ENCODE measurements at regions not wholly inside any gene's neighbourhood (a gene's known extent, or its start where the extent isn't known, plus 50 kb on each side); places are given as distances from the start of the nearest gene placed in this dataset.

DNA sequence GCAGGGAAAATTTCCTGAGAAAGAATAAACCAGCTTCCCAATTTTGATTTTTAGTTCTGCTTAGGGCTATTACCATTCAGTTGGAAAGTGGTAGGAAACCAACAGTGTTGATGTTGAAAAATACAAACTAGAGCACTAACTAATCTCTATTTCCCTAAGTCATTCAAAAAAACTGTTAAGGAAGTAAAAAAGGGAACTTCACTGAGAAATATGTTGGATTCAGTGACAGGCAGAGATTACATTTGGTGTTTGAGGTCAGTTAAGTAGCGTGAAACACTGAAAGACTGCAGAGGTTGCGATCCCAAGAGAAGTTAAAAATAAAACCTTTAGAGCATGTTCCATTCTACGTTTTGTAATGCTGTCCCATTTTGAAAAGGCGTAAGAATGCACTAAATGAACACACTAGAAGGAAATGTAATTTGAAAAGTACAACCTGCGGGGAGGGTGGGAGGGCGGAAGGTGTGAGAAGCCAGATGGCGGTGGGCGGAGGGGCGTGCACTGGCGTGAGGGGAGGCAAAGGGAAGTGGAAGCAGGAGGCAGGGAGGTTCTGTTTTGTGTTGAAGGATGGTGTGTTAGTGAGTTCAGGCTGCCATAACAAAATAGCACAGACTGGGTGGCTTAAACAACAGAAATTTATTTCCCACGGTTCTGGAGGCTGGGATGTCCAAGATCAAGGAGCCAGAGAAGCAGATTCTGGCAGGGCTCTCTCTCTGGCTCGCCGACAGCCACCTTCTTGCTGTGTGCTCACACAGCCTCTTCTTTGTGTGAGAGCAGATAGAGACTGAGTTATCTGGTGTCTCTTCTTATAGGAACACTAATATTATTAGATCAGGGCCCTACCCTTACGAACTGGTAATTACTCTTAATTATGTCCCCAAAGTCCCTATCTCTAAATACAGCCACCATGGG is 94.3 kb upstream of the KCTD1 start:
- ATAC-seq (no peak), DNase-seq (no peak)
- Mint-ChIP-seq H3K4me1 (peaks cover 0 to 1% (median 0%) of the 10 kb centered on the region in 7 donors), H3K36me3 (no peaks in the 10 kb centered on the region), H3K4me3 (no peak overlapping the region), H3K9me3 (peaks cover 0 to 3% (median 0%) of the 10 kb centered on the region in 11 donors), H3K27ac (no peak overlapping the region), H3K27me3 (peaks cover 5 to 35% (median 14%) of the 10 kb centered on the region in 5 donors)
- H3K4me3 ChIP-seq (ENCODE audit: low read length): no peak overlapping the region
- POLR2A ChIA-PET: no interaction called here
- CTCF ChIA-PET: no interaction called here
- H3K27ac ChIP-seq (ENCODE audit: low read depth, low read length): no peak overlapping the region
- H3K9me3 ChIP-seq (ENCODE audit: control insufficient read depth in 2 of 3, low read length in 3 of 3): no peaks in the 10 kb centered on the region
- H3K27me3 ChIP-seq (ENCODE audit: control insufficient read depth in 2 of 2, insufficient read depth in 2 of 2, low read length in 2 of 2): no peaks in the 10 kb centered on the region
- intact Hi-C loops (cut with micrococcal nuclease): no loop called here
- H3K36me3 ChIP-seq (ENCODE audit: control insufficient read depth in 2 of 3, insufficient read depth in 3 of 3, low read length in 3 of 3): no peaks in the 10 kb centered on the region
- H3K4me1 ChIP-seq (ENCODE audit: control insufficient read depth in 2 of 2, insufficient read depth in 2 of 2, low read length in 2 of 2): no peaks in the 10 kb centered on the region

DNA sequence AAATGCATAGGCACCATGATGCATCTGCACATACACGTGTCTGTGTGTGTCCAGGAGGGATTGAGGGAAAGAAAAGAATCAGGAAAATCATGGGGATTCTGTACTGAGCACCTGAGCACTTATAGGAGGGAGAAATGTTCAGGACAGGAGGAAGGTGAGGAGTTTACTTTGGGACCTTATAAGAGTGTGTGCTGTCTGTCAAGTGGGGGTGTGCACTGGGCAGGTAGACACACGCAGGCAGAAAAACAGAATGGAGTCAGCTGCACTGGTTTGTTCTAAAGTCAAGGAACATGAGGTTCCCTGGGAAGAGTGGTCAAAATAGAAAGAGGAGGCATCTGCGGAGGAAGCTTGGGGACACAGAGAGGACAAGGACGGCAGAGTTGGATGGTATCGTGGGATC is 92.2 kb upstream of the KCTD1 start:
- no peaks in the 10 kb centered on the region for H3K9me3 ChIP-seq (ENCODE audit: control insufficient read depth in 2 of 3, low read length in 3 of 3)
- ChIA-PET CTCF (no interaction called here), POLR2A (no interaction called here)
- no peak overlapping the region for H3K4me3 ChIP-seq (ENCODE audit: low read length)
- Mint-ChIP-seq H3K4me1 (peaks cover 0 to 3% (median 0%) of the 10 kb centered on the region in 7 donors), H3K27me3 (peaks cover 5 to 30% (median 14%) of the 10 kb centered on the region in 5 donors), H3K27ac (no peak overlapping the region), H3K4me3 (no peak overlapping the region), H3K9me3 (peaks cover 0 to 3% (median 0%) of the 10 kb centered on the region in 11 donors), H3K36me3 (no peaks in the 10 kb centered on the region)
- ATAC-seq: no peak
- no peak for DNase-seq
- no peaks in the 10 kb centered on the region for H3K36me3 ChIP-seq (ENCODE audit: control insufficient read depth in 2 of 3, insufficient read depth in 3 of 3, low read length in 3 of 3)
- H3K27ac ChIP-seq (ENCODE audit: low read depth, low read length): no peak overlapping the region
- H3K4me1 ChIP-seq (ENCODE audit: control insufficient read depth in 2 of 2, insufficient read depth in 2 of 2, low read length in 2 of 2): no peaks in the 10 kb centered on the region
- intact Hi-C loops (cut with micrococcal nuclease): no loop called here
- H3K27me3 ChIP-seq (ENCODE audit: control insufficient read depth in 2 of 2, insufficient read depth in 2 of 2, low read length in 2 of 2): no peaks in the 10 kb centered on the region

DNA sequence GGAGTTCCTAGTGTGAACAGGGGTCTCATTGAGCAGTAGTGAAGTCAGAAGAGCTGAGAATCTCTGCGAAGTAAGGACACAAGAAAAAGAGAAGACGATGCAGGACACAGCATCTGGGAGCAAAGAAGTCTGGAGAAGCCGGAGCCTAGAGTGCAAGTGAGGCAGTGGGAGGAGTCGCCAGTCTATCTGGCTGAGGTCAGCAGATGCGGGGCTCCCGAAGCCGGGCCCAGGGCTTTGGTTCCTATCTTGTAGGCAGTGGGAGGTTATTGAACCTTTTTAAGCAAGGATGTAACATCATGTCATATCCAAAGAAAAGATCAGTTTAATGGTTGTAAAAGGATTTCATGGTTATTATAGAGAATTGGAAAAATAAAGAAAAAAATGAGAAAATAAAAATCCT is 90.8 kb upstream of the KCTD1 start:
- Histone ChIP-seq H3K36me3 (ENCODE audit: control insufficient read depth in 2 of 3, insufficient read depth in 3 of 3, low read length in 3 of 3) (no peaks in the 10 kb centered on the region), H3K27me3 (ENCODE audit: control insufficient read depth in 2 of 2, insufficient read depth in 2 of 2, low read length in 2 of 2) (no peaks in the 10 kb centered on the region), H3K4me3 (ENCODE audit: low read length) (no peak overlapping the region), H3K9me3 (ENCODE audit: control insufficient read depth in 2 of 3, low read length in 3 of 3) (no peaks in the 10 kb centered on the region), H3K4me1 (ENCODE audit: control insufficient read depth in 2 of 2, insufficient read depth in 2 of 2, low read length in 2 of 2) (no peaks in the 10 kb centered on the region), H3K27ac (ENCODE audit: low read depth, low read length) (no peak overlapping the region)
- CTCF ChIA-PET: no interaction called here
- Mint-ChIP-seq H3K4me3 (no peak overlapping the region), H3K4me1 (peaks cover 0 to 3% (median 0%) of the 10 kb centered on the region in 7 donors), H3K27ac (no peak overlapping the region), H3K9me3 (peaks cover 0 to 3% (median 0%) of the 10 kb centered on the region in 11 donors), H3K27me3 (peaks cover 5 to 22% (median 14%) of the 10 kb centered on the region in 5 donors), H3K36me3 (no peaks in the 10 kb centered on the region)
- DNase-seq (no peak), ATAC-seq (no peak)
- POLR2A ChIA-PET: no interaction called here
- intact Hi-C loops (cut with micrococcal nuclease): no loop called here

DNA sequence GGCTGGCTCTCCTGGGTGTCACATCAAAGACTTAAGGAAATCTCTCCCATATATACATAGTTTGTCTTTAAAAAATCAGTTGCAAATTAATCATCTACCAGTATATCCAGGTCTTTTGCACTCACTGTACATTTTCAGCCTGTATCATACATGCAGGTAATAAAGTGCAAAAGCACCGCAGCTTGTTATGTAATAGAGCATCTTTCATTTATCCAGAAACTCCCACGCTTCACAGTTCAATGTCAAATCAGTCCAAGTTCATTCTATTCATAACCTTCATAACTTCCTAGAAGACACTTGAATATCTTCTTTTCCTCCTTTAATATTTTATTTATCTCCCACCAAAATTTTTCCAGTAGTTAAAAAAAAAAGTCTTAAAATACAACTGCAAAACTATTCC is 89.6 kb upstream of the KCTD1 start:
- Histone ChIP-seq H3K27me3 (ENCODE audit: control insufficient read depth in 2 of 2, insufficient read depth in 2 of 2, low read length in 2 of 2) (no peaks in the 10 kb centered on the region), H3K9me3 (ENCODE audit: control insufficient read depth in 2 of 3, low read length in 3 of 3) (no peaks in the 10 kb centered on the region)
- intact Hi-C loops (cut with micrococcal nuclease): no loop called here

DNA sequence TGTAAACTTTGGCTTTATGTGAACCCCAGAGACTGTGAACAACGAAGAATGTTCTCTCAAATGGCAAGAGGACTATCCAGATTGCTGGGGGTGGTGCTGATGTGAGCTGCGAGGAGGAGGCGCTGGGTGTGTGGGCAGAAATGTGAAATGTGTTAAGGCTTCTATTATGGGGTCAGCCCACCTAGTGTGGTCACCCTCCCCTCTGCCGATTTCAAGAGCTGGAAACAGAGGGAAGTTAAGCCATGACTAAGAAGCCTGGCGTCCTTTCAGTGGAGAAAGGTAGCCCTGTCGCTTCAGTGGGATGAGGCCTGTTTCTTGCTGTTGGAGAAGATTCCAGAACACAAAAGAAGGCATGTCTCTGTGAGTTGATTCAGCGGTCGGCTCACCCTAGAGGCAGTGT is 89.0 kb upstream of the KCTD1 start:
- H3K4me1 ChIP-seq (ENCODE audit: control insufficient read depth in 2 of 2, insufficient read depth in 2 of 2, low read length in 2 of 2): no peaks in the 10 kb centered on the region
- H3K36me3 Mint-ChIP-seq: no peaks in the 10 kb centered on the region
- H3K9me3 Mint-ChIP-seq: peaks cover 0 to 1% (median 0%) of the 10 kb centered on the region in 11 donors
- H3K27me3 ChIP-seq (ENCODE audit: control insufficient read depth in 2 of 2, insufficient read depth in 2 of 2, low read length in 2 of 2): no peaks in the 10 kb centered on the region
- peaks cover 0 to 17% (median 7%) of the 10 kb centered on the region in 5 donors for H3K27me3 Mint-ChIP-seq
- DNase-seq (no peak), ATAC-seq (no peak)
- no peak overlapping the region for H3K4me3 Mint-ChIP-seq
- intact Hi-C loops (cut with micrococcal nuclease): no loop called here
- H3K9me3 ChIP-seq (ENCODE audit: control insufficient read depth in 2 of 3, low read length in 3 of 3): no peaks in the 10 kb centered on the region
- no peaks in the 10 kb centered on the region for H3K36me3 ChIP-seq (ENCODE audit: control insufficient read depth in 2 of 3, insufficient read depth in 3 of 3, low read length in 3 of 3)
- no peak overlapping the region for H3K4me3 ChIP-seq (ENCODE audit: low read length)
- no peak overlapping the region for H3K27ac ChIP-seq (ENCODE audit: low read depth, low read length)
- H3K4me1 Mint-ChIP-seq: peaks cover 0 to 2% (median 0%) of the 10 kb centered on the region in 7 donors
- ChIA-PET POLR2A (no interaction called here), CTCF (no interaction called here)
- no peak overlapping the region for H3K27ac Mint-ChIP-seq

More for the DNA sequence above, 89.6 kb upstream of the KCTD1 start:
- ATAC-seq: no peak
- Mint-ChIP-seq H3K4me1 (peaks cover 0 to 3% (median 0%) of the 10 kb centered on the region in 7 donors), H3K27me3 (peaks cover 0 to 18% (median 10%) of the 10 kb centered on the region in 5 donors), H3K4me3 (no peak overlapping the region), H3K9me3 (peaks cover 0 to 1% (median 0%) of the 10 kb centered on the region in 11 donors), H3K36me3 (no peaks in the 10 kb centered on the region), H3K27ac (no peak overlapping the region)
- no peaks in the 10 kb centered on the region for H3K4me1 ChIP-seq (ENCODE audit: control insufficient read depth in 2 of 2, insufficient read depth in 2 of 2, low read length in 2 of 2)
- CTCF ChIA-PET: no interaction called here
- H3K27ac ChIP-seq (ENCODE audit: low read depth, low read length): no peak overlapping the region
- no peak overlapping the region for H3K4me3 ChIP-seq (ENCODE audit: low read length)
- DNase-seq: no peak
- POLR2A ChIA-PET: interaction anchor here (0.7 kb wide), 1 partner anchor 27 kb away, joined by 3 read pairs; no protein-coding TSS in a partner anchor
- no peaks in the 10 kb centered on the region for H3K36me3 ChIP-seq (ENCODE audit: control insufficient read depth in 2 of 3, insufficient read depth in 3 of 3, low read length in 3 of 3)

DNA sequence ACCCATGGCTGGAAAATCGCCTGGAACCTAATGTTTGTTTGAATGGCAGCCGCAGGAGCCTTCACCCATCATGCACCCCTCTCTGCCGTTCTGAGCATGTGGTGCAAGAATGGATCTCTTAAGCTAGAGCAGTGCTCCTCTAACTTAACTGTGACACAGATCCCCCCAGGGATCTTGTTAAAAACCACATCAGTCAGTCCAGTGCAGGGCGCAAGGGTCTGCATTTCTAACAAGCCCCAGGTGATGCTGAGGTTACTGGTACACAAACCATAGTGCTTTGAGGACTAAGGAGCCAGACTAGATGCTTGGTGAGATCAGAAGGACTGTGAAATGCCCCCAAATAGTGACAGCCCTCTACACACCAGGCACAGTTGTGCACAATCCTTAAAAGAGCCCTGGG is 87.1 kb upstream of the KCTD1 start:
- H3K9me3 Mint-ChIP-seq: no peaks in the 10 kb centered on the region
- CTCF ChIA-PET: no interaction called here
- Histone ChIP-seq H3K4me3 (ENCODE audit: low read length) (no peak overlapping the region), H3K4me1 (ENCODE audit: control insufficient read depth in 2 of 2, insufficient read depth in 2 of 2, low read length in 2 of 2) (no peaks in the 10 kb centered on the region), H3K27me3 (ENCODE audit: control insufficient read depth in 2 of 2, insufficient read depth in 2 of 2, low read length in 2 of 2) (no peaks in the 10 kb centered on the region), H3K9me3 (ENCODE audit: control insufficient read depth in 2 of 3, low read length in 3 of 3) (no peaks in the 10 kb centered on the region), H3K36me3 (ENCODE audit: control insufficient read depth in 2 of 3, insufficient read depth in 3 of 3, low read length in 3 of 3) (no peaks in the 10 kb centered on the region), H3K27ac (ENCODE audit: low read depth, low read length) (no peak overlapping the region)
- intact Hi-C loops (cut with micrococcal nuclease): no loop called here
- H3K36me3 Mint-ChIP-seq: no peaks in the 10 kb centered on the region
- H3K27me3 Mint-ChIP-seq: peaks cover 0 to 12% (median 4%) of the 10 kb centered on the region in 5 donors
- no peak overlapping the region for H3K4me3 Mint-ChIP-seq
- no peak for ATAC-seq
- DNase-seq: no peak
- H3K27ac Mint-ChIP-seq: no peak overlapping the region
- POLR2A ChIA-PET: no interaction called here
- peaks cover 0 to 2% (median 0%) of the 10 kb centered on the region in 7 donors for H3K4me1 Mint-ChIP-seq

DNA sequence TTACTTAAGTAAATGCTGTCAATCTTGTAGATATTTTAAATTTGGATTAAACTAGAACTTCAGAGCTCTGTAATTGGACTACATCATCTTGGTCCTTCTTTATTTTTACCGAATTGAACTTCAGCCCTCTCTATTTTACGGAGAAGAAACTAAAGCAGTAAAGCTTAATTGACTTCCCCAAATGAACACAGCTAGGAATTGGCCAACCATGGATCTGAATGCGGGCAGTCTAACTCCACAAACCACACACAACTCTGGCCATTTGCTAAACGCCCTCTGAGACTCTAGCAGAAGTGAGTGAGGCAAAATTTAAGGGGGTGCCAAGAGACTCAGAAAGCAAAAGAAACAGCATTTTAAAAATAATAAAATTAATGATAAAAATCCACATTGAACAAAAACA is 86.3 kb upstream of the KCTD1 start:
- Mint-ChIP-seq H3K4me1 (peaks cover 0 to 2% (median 0%) of the 10 kb centered on the region in 7 donors), H3K9me3 (no peaks in the 10 kb centered on the region), H3K36me3 (no peaks in the 10 kb centered on the region), H3K4me3 (no peak overlapping the region), H3K27me3 (peaks cover 0 to 12% (median 4%) of the 10 kb centered on the region in 5 donors), H3K27ac (no peak overlapping the region)
- ATAC-seq (no peak), DNase-seq (no peak)
- Histone ChIP-seq H3K9me3 (ENCODE audit: control insufficient read depth in 2 of 3, low read length in 3 of 3) (no peaks in the 10 kb centered on the region), H3K27ac (ENCODE audit: low read depth, low read length) (no peak overlapping the region), H3K4me3 (ENCODE audit: low read length) (no peak overlapping the region), H3K4me1 (ENCODE audit: control insufficient read depth in 2 of 2, insufficient read depth in 2 of 2, low read length in 2 of 2) (no peaks in the 10 kb centered on the region), H3K27me3 (ENCODE audit: control insufficient read depth in 2 of 2, insufficient read depth in 2 of 2, low read length in 2 of 2) (no peaks in the 10 kb centered on the region), H3K36me3 (ENCODE audit: control insufficient read depth in 2 of 3, insufficient read depth in 3 of 3, low read length in 3 of 3) (no peaks in the 10 kb centered on the region)
- POLR2A ChIA-PET: no interaction called here
- intact Hi-C loops (cut with micrococcal nuclease): no loop called here
- CTCF ChIA-PET: no interaction called here

Measured in naive thymus-derived CD4-positive, alpha-beta T cell (primary cell).